ENCODE measurements at regions not wholly inside any gene's neighbourhood (a gene's known extent, or its start where the extent isn't known, plus 50 kb on each side); places are given as distances from the start of the nearest gene placed in this dataset.
"Not testable (repeated sequence)": the region's sequence is repeated elsewhere in the genome, so short reads cannot be mapped to it uniquely, and the experiment has no call there.

DNA sequence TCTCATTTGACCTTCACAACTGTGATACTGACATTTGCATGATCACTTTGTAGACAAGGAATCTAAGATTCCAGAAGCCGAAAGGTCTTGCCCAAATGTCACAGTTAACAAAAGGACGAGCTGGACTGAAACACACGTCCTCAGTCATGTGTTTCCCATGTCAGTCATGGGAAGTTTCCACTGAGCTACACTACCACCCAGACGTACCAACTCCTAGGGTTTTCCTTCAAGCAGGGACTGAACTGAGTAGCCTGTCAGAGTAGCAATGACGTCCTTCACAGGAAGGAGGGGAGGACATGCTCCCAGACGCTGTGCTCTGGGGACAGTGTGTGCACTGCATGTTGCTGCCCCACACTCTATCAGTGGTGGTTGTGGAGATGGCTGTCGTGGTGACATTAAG lies 215.8 kb upstream of the SMLR1 start:
- no peak for DNase-seq

DNA sequence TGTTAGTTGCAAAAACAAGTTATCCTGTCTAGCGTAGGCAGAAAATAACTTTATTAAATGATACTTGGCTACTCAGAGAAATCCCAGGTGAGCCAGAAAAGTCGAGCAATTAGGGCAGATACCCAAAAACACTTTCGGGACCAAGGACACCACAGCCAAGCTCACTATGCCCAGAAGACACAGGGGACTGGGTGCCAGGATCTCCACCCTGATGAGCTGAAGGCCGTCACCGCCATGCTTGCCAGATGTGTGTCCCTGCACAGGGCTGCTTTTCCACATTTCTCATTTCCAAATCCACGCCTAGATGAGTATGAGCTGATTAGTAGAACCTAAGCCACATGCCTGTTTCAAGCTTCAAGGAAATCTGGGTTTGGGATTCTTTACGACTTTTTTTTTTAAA lies 214.0 kb upstream of the SMLR1 start:
- no peak for DNase-seq

DNA sequence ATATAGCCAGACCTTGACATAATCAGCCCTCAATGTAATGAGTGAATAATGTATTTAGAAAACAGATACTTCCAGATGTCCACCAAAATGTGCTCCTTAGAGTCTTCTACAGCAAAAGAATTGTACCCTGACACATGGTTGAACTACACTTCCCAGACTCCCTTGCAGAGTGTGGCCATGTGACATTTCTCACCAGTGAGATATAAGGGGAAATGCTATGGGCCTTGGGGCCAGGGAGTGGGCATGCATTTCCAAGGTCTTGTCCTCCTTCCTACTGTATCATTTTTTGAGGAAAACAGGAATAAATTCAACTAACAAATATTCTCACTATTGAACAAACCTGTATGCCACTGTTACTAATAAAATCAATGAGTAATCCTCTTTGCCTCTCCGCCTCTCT lies 211.4 kb upstream of the SMLR1 start:
- no peak for DNase-seq

DNA sequence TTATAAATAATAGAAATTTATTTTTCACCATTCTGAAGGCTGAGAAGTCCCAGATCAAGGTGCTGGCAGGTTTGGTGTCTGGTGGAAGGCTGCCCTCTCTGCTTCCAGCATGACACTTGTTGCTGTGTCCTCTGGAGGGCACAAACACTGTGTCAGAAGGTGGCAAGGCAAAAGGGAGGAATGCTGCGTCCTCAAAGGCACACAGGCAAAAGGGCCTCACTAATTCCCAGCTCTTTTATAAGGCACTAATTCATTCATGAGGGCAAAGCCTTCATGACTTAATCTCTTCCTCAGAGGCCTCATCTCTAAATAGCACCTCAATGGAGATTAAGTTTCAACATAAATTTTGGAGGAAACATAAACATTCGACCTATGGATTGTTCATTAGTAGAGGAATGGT lies 209.5 kb upstream of the SMLR1 start:
- DNase-seq: no peak

DNA sequence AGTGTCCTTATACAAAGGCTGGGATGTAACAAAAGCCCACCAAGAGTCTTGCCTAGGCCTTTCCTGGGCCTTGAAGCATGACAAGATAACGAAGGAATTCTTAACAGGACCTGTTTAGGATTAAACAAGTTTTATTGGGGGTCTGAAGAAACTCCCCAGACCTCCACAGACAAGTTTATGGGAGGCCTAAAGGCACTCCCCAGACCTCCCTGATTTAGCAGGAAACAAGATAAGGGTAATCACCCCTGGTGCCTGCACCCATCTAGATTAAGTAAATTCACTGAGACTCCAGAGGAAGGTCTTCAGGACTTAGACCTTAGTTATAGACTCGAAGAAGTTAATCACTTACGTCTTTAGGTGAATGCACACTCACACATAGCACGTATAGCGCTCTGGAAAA lies 208.4 kb upstream of the SMLR1 start:
- DNase-seq: not testable (repeated sequence)

DNA sequence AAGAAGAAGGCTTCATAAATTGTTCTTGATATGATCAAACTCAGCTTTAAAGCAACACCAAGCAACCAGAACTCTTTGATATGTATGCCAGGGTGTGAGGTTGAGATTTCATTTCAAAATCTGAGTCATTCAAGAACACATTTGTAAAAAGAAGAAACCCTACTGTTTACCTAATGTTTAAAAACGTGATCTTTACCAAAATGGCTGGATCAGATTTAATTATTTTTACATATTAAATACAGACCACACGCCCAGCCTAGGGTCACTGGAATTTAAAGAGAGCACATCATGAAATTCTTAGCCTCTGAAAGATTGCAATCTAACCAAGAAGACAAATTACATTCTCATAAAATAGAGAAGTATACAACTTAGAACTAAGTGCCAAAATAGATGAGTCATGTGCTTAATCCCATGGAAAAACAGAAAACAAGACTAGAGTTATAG lies 206.8 kb upstream of the SMLR1 start:
- DNase-seq: no peak

DNA sequence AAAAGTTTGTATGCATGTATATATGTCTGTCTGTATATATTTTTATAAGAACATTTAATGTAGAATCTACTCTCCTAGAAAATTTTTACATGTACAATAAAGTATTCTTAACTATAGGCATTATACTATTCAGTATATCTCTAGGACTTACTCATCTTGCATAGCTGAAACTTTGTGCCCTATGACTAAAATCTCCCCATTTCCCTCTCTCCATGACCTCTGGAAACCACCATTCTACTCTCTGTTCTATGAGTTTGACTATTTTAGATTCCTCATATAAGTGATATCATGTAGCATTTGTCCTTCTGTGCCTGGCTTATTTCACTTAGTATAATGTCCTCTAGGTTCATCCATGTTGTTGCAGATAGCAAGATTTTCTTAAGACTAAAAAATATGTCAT lies 205.1 kb upstream of the SMLR1 start:
- DNase-seq: no peak

DNA sequence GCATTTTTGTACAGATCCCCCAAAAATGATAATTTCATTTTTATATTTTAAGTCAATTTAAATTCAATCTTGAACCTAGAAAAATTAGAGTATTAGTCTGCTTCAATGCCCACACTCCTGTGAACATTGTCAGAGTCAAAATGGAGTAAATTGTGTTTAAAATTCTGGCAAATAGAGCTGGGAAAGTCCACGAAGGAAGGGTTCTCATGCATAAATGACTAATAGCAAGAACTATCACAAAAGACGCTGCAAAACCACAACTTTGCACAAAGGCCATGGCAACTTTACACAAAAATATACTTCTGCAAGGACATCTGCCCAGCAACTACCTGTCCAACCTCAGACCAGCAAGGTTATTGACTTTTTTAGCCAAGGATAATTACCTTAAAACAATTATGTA lies 203.2 kb upstream of the SMLR1 start:
- no peak for DNase-seq

DNA sequence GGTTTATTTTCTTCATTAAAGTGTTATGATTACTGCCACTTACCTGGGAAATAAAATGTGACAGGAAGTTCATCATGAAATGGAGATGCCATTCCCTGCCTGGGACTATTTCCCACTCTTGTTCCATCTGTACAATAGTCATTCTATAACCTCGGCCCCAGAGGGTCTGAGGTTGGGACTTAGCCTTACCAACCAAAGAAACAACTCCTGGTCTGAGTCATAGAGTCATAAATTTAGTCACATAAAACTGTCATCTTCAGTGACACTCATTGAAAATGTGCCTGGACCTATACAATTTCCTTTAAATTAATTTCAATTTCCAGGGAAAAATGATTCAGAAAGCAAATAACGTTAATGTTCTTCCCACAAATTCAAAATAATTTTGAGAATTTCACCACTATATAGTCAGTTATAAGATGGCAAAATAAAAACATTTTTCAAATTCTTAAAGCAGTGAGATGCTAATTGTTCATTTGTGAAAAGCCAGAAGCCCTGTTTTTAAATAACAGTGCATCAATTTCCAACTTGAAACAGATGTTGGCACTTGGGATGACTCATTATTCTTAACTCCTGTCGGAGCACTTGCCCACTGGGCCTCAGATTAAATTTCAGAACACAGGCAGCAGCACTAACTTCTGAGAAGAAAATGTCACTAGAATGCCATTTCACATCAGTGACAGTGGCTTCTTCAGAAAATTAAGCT lies 201.2 kb upstream of the SMLR1 start:
- no peak for DNase-seq

DNA sequence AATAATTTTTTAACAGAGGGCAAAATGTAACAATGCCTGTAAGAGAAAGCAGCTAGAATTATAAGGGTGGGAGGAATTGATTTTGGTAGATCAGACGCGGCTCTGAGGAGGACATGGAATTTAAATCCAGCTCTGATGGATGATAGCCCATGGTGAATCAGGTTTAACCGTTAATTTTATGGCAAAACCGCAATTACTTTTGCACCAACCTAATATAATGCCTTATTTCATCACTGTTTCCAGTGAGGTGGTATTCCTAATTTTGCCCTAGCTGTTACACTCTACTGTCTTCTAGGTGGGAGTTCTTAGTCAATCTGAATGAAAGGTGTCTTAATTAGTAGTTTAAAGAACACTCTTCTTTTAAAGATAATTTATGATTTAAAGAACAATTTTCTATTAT lies 198.3 kb upstream of the SMLR1 start:
- DNase-seq: no peak

DNA sequence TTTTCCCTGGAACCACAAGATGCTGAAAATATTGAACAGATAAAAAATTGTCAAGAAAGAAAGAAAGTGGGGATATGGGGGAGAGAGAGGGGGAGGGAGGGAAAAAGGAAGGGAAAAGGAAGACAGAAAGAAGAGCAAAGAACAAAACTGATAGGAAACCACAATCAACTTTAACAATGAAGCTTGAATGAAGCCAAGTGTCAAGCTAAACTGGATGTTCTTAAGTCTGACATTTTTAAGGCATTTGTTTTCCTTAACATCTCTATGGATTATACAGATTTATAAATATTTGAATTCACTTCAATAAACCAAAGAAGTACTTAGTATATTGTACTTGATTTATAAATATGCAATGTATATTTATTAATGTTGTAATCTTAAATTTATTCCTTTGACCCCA lies 197.6 kb upstream of the SMLR1 start:
- no peak for DNase-seq

DNA sequence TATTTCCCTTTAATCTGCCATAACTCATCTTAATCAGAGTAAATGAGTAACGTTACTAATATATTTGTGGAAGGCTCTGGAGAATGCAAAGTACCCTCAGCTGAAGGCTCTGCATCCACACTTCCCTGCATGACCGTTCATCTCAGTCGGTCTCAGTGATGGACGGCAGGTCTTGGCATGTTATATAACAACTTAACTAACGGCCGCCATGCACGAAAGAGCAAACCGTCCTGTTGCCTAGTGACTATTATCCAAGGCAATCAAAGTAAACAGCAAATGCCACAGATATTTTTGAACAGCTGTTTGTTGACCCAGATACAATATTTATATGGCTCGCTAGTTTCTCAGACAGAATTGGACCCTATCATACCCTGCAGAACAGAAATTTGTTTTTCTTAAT lies 194.9 kb upstream of the SMLR1 start:
- DNase-seq: no peak

DNA sequence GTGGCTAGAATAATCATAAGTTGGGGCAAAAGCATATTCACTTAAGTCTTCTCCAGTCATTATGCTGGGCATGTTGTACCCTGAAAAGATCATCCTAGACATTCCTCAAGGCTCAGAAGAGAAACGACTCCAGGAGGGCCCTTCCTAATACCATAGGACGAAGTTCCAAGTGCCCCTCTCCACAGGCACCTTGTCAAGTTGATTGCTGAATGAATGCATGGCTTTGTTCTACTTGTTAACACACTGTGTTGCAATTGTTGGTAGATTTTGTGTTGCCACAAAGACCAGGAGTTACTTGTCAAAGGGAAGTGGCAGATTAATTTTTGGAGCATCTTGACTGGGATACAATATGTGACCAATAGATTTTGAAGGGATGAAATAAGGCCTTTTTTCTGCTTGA lies 194.3 kb upstream of the SMLR1 start:
- no peak for DNase-seq

DNA sequence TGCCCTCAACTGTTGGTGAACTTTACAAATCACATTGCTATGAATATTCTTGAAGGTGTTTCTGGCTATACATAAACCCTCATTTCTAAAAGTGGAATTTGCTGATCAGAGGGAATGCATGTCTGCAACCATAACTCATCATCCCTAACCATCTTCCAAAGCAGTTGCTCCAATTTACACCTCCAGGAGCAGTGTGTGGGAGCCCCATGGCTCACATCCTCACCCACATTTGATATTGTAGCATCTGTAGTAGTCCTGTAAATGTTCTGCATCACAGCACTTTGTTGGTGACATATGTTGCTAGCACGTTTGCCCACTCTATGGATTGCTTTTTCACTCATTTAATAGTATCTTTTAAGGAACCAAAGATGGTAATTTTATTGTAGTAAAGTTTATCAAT lies 183.8 kb upstream of the SMLR1 start:
- DNase-seq: no peak

DNA sequence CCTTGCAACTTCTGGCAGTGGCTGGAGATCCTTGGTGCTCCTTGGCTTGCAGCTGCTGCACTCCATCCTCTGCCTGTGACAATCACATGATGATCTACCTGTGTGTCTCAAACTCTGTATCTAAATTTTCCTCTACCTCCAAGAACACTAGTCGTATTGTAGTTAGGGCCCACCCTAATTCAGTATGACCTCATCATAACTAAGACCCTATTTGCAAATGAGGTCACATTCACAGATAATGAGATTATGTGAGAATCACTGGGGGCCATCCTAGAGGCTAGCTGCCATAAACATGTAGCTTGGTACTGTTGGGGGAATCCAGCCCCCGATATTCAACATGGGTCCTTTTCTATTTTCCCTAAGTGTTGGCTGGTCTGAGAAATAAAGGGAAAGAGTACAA lies 183.0 kb upstream of the SMLR1 start:
- DNase-seq: no peak

DNA sequence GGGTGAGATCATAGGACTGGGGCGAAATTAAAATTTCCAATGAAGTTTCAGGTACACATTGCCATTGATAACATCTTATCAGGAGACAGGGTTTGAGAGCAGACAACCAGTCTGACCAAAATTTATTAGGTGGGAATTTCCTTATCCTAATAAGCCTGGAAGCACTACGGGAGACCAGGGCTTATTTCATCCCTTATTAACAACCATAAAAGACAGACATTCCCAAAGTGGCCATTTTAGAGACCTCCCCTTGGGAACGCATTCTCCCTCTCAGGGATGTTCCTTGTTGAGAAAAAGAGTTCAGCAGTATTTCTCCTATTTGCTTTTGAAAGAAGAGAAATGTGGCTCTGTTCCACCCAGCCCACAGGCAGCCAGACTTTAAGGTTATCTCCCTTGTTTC lies 182.4 kb upstream of the SMLR1 start:
- not testable (repeated sequence) for DNase-seq

DNA sequence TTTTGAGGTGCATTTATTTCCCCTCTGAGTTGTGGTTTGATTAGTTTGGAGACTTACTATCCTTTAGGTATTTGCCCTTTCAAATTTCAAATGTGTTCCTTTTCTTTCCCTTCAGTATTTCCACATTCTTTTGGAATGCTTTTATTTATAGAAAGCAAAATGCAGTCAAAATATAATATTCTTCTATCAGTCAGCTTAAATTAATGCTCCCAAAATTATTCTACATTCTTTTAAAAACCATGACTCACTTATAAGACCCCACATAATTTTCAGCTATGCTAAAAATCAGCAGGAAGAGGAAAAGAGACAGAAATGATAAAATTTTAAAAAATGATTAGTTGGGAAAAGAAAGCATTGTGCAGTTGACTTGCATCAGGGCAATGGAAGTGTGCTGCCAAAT lies 180.0 kb upstream of the SMLR1 start:
- DNase-seq: no peak

DNA sequence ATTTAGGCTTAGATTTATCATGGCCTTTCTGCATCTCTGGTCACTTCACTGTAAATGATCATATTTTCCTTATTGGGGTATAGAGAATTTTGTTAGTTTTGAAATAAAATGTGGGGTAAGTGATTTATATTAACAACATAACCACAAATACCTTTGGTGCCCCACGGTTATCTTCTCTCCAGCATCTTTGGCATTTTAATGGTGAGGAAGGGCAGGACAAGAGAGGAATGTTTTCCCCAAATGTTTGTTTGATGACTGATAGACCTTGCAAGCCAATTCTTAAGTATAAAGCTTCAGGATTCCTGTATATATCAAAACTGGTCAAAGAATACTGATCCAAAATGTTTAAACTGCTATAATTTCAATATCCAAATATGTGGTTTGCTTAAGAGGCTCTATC lies 171.6 kb upstream of the SMLR1 start:
- DNase-seq: no peak

DNA sequence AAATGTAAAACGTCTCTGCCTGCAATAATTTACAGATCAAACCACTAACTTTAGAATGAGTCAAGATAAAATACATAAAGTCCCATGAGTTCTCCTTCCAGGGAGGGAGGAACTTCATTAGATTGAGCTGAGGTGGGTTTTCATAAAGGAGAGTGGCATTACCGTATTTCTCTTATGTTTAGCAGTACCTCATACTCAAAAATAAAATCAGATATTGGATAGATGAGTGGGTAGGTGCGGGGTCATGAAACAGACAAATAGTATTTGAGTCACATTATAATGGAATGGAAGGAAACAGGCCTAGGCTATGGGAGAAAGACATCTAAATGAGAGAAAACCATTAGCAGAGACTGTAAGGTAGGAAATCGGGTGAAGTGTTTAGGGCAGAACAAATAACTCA lies 166.1 kb upstream of the SMLR1 start:
- DNase-seq: no peak

DNA sequence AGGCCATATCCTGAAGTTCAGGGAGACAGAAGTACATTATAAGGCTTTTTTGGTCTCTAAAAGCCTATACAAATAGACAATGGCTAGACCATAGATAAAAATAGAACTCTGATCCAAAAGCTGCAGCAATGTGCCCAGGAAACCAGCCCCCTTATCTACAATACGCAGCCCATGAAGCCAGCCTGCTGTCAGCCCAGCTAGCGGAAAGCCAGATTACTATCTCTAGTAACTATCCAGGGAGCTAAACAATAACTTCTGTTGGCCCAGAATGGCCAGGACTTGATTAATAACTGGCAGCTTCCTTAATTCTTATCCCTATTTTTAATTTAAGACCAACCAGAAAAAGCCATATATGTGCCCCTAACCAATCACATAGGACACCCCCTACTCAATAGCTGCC lies 160.4 kb upstream of the SMLR1 start:
- no peak for DNase-seq

DNA sequence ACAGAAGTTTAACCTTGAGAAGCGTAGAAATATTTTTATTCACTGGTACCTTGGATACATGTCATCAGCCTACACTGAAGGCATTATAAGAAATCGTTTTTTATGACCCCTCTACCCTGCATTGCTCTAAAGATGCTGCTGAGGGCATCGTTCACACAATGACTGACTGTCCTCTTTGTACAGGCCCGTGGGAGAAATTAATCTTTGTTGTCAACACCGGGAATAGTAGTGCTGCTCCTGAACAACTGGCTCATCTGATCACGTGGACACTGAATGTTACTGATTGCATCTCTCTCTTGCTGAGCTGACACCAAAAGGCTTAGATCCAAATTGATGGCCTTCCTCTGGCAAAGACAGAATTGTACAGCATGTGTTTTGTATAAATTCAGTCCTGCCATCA lies 157.1 kb upstream of the SMLR1 start:
- DNase-seq: no peak

DNA sequence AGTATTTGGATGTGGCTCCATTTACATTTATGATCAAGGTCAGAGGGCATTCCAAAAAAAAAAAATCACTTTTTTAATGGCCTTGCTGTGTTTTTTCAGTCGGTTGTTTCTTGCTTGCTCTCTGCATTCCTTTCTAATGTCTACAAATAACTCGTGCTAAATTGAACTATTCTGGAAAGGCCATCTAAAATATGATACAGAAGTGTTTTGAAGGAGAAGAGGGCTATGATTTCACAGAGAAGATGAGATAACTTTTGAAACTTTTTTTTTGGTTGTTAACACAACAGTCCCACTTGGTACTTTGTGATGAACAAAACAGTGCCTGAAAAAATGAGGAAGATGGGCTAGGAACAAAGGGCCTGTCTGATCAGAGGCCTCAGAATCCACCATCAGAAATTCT lies 156.1 kb upstream of the SMLR1 start:
- DNase-seq: no peak

DNA sequence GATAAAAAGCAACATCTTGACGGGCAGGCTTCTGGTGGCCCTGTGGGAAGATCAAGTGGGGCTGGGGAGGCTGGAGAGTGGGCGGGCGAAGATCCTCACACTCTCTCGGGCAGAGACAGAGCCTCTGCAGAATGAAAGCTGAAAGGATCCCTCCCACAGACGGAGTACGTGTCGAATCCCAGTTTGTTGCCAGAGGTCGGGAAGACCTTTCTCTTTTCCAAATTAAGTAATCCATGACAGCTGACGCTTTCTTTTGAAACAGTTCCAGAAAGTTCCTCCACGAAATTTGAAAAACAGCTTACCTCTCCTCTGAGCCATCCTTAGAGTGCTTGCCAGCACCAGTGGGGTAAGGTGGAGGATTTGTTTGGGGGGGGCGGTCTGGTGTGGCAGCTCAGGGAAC lies 155.6 kb upstream of the SMLR1 start:
- DNase-seq: no peak

DNA sequence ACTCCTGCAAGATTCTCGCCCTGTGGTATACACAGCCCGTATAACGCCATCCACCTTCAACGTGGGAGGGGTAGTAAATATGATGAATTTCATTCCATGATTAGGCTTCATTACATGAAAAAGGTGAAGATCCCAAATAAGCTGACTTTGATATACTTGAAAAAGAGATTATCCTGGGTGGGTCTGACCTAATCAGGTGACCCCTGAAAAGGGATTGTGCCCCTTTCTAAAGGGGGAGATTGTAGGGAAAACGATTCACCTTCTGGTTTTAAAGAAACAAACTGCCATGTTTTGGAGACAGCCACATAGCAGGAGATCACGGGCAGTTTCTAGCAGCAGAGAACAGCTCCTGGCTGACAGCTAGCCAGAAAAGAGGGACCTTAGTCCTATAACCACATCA lies 155.1 kb upstream of the SMLR1 start:
- DNase-seq: no peak

DNA sequence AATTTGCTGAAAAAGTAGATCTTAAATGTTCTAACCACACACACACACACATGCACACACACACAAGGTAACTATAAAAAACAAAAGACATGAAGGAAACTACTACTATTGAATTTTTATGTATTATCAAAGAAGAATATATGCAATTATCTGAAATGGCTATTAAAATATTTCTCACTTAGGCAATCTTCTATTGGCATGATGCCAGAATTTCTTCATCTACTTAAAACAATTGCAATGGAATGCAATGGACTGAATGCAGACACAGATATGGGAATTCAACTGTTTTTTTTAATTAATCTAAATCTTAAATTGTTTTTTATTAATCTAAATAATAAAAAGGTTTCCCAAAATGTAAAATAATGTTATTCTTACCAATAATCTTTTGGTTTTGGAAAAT lies 152.6 kb upstream of the SMLR1 start:
- DNase-seq: no peak

DNA sequence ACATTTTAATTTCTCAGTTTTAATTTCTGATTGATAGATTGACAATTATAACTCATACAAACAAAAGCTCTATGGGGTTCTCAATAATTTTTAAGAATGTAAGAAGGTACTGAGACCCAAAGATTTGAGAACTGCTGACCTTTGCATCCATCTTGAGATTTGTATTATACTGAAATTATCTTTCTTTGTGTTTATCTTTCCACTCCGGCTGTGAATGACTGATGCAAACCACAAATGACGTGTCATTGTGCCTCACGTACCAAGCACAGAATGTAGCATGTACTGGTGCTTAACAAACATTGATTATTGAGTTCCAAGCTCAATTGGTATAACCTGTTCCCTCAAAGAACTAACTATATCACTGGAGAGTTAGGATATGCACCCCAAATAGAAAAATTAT lies 152.1 kb upstream of the SMLR1 start:
- DNase-seq: no peak
